ENCODE measurements at regions not wholly inside any gene's neighbourhood (a gene's known extent, or its start where the extent isn't known, plus 50 kb on each side); places are given as distances from the start of the nearest gene placed in this dataset.

- TF ChIP-seq CBX2 (IDR thresholded peaks at IDR 0.05; ENCODE audit: low read depth, low read length) (no peak), CBX2 (CRISPR knock-in tag; IDR thresholded peaks at IDR 0.05; ENCODE audit: low read depth) (no peak), RNF2 (conservative IDR thresholded peaks at IDR 0.05; ENCODE audit: low read depth) (no peak), RAD51 (IDR thresholded peaks at IDR 0.05; ENCODE audit: borderline replicate concordance) (no peak), NFRKB (IDR thresholded peaks at IDR 0.05) (no peak), PHF8 (CRISPR knock-in tag; IDR thresholded peaks at IDR 0.05) (no peak), CHD2 (IDR thresholded peaks at IDR 0.05; ENCODE audit: low read depth, low read length) (no peak), ZSCAN30 (CRISPR knock-in tag; IDR thresholded peaks at IDR 0.05) (no peak), PITX1 (CRISPR knock-in tag; IDR thresholded peaks at IDR 0.05) (no peak), RAD21 (CRISPR knock-in tag; IDR thresholded peaks at IDR 0.05) (no peak), TAF1 (CRISPR knock-in tag; IDR thresholded peaks at IDR 0.05) (no peak), BCL6 (CRISPR knock-in tag; IDR thresholded peaks at IDR 0.05) (no peak)
- TF ChIP-seq, protein P1, sequence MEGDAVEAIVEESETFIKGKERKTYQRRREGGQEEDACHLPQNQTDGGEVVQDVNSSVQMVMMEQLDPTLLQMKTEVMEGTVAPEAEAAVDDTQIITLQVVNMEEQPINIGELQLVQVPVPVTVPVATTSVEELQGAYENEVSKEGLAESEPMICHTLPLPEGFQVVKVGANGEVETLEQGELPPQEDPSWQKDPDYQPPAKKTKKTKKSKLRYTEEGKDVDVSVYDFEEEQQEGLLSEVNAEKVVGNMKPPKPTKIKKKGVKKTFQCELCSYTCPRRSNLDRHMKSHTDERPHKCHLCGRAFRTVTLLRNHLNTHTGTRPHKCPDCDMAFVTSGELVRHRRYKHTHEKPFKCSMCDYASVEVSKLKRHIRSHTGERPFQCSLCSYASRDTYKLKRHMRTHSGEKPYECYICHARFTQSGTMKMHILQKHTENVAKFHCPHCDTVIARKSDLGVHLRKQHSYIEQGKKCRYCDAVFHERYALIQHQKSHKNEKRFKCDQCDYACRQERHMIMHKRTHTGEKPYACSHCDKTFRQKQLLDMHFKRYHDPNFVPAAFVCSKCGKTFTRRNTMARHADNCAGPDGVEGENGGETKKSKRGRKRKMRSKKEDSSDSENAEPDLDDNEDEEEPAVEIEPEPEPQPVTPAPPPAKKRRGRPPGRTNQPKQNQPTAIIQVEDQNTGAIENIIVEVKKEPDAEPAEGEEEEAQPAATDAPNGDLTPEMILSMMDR (CRISPR knock-in tag; IDR thresholded peaks at IDR 0.05) = no peak
Measured at GRCh38 chr16:6341981-6342380, 990.7 kb upstream of the RBFOX1 start.

All from HepG2 (cell line).